Upper lobe of left lung (tissue), 6 donors: ENCODE measurements at regions not wholly inside any gene's neighbourhood (a gene's known extent, or its start where the extent isn't known, plus 50 kb on each side); places are given as distances from the start of the nearest gene placed in this dataset.

Source experiments
- ATAC-seq, 2 donors: fragments of 200-7000 bp; cut with Tn5 transposase; one replicate each; pipeline ENCODE4 v1.9.1; 2022; ENCODE audit warnings: mild to moderate bottlenecking in 2 of 2, moderate library complexity in 2 of 2; ENCODE audit not compliant: low FRiP score in 2 of 2
- DNase-seq, 2 donors: peaks; one replicate each; pipeline ENCODE4 v3.0.0-alpha.2; 2019 to 2020
- H3K27ac ChIP-seq, 4 donors: fragments of 200-600 bp; sonication (generic); one replicate each; pipeline ENCODE4 v1.5.1; 2016 to 2019
- H3K27me3 ChIP-seq, 4 donors: fragments of 200-600 bp; sonication (generic); one replicate each; pipeline ENCODE4 v1.5.1; 2017 to 2019
- H3K36me3 ChIP-seq, 4 donors: fragments of 200-600 bp; sonication (generic); one replicate each; pipeline ENCODE4 v1.5.1; 2016 to 2019
- H3K4me1 ChIP-seq, 4 donors: fragments of 200-600 bp; sonication (generic); one replicate each; pipeline ENCODE4 v1.5.1; 2018 to 2019
- H3K4me3 ChIP-seq, 4 donors: fragments of 200-600 bp; sonication (generic); one replicate each; pipeline ENCODE4 v1.5.1; 2017 to 2019; ENCODE audit warnings: mild to moderate bottlenecking in 2 of 4, moderate library complexity in 1 of 4
- H3K9me3 ChIP-seq, 4 donors: fragments of 200-600 bp; sonication (generic); one replicate each; pipeline ENCODE4 v1.5.1; 2018 to 2019
- EP300 ChIP-seq, 4 donors: sonication (generic); formaldehyde crosslinking; IDR thresholded peaks; one replicate each; pipeline ENCODE4 v1.5.1; 2017; ENCODE audit warnings: antibody characterized with exemption in 4 of 4, control low read depth in 2 of 4
- POLR2A ChIP-seq, 4 donors: fragments of 450-650 bp; IDR thresholded peaks; one replicate each; pipeline ENCODE4 v1.5.1; 2016 to 2017; ENCODE audit warnings: antibody characterized with exemption in 4 of 4, mild to moderate bottlenecking in 2 of 4
- POLR2AphosphoS5 ChIP-seq, 2 donors: sonication (generic); formaldehyde crosslinking; IDR thresholded peaks; one replicate each; pipeline ENCODE4 v1.5.1; 2017; ENCODE audit warnings: antibody characterized with exemption in 2 of 2
- WGBS, 2 donors: methylation state at CpG; one replicate each; pipeline ENCODE4 v1.1.5; 2017 to 2018; 5-methylcytosine and 5-hydroxymethylcytosine counted together
- TF ChIP-seq, protein P1 (sequence below), 6 experiments: fragments of 450-650 bp in 4 of 6; fragments of 200-600 bp in 2 of 6; sonication (generic) in 2 of 6; IDR thresholded peaks; one replicate each; pipeline ENCODE4 v1.5.1; 2016 to 2019; ENCODE audit warnings: antibody characterized with exemption in 6 of 6
- donor health status: DM: no; HTN: no; CAD: no; lungs with moderate emphysema.
- donor health status: DM: no; HTN: yes; CAD: no; lungs with severe emphysema.

GRCh38 chr12:30105505-30105904, 321.8 kb upstream of the TMTC1 start:
- DNase-seq = no peak
- Histone ChIP-seq H3K9me3 (no peaks in the 10 kb centered on the region), H3K27ac (no peak overlapping the region), H3K4me3 (no peak overlapping the region), H3K36me3 (no peaks in the 10 kb centered on the region), H3K27me3 (no peaks in the 10 kb centered on the region), H3K4me1 (no peaks in the 10 kb centered on the region)
- TF ChIP-seq POLR2AphosphoS5 (IDR thresholded peaks at IDR 0.05) = no peak
- TF ChIP-seq EP300 (IDR thresholded peaks at IDR 0.05) = no peak
- TF ChIP-seq, protein P1, sequence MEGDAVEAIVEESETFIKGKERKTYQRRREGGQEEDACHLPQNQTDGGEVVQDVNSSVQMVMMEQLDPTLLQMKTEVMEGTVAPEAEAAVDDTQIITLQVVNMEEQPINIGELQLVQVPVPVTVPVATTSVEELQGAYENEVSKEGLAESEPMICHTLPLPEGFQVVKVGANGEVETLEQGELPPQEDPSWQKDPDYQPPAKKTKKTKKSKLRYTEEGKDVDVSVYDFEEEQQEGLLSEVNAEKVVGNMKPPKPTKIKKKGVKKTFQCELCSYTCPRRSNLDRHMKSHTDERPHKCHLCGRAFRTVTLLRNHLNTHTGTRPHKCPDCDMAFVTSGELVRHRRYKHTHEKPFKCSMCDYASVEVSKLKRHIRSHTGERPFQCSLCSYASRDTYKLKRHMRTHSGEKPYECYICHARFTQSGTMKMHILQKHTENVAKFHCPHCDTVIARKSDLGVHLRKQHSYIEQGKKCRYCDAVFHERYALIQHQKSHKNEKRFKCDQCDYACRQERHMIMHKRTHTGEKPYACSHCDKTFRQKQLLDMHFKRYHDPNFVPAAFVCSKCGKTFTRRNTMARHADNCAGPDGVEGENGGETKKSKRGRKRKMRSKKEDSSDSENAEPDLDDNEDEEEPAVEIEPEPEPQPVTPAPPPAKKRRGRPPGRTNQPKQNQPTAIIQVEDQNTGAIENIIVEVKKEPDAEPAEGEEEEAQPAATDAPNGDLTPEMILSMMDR (IDR thresholded peaks at IDR 0.05) = no peak
- no peak for TF ChIP-seq POLR2A (IDR thresholded peaks at IDR 0.05)
- ATAC-seq = no peak
- WGBS, 2 donors = 59 to 64% methylated on average over 2 of the region's 2 CpGs

- Histone ChIP-seq H3K9me3 (no peaks in the 10 kb centered on the region), H3K4me1 (no peaks in the 10 kb centered on the region), H3K4me3 (no peak overlapping the region), H3K27ac (no peak overlapping the region), H3K36me3 (no peaks in the 10 kb centered on the region), H3K27me3 (no peaks in the 10 kb centered on the region)
- no peak for ATAC-seq
- 78 to 82% methylated on average over 2 of the region's 2 CpGs for WGBS, 2 donors
- TF ChIP-seq POLR2A (IDR thresholded peaks at IDR 0.05) (no peak), POLR2AphosphoS5 (IDR thresholded peaks at IDR 0.05) (no peak), EP300 (IDR thresholded peaks at IDR 0.05) (no peak)
- TF ChIP-seq, protein P1 (IDR thresholded peaks at IDR 0.05) = no peak
- no peak for DNase-seq
Observed at GRCh38 chr12:30104971-30105370, 321.2 kb upstream of the TMTC1 start.

- WGBS, 2 donors = 93 to 96% methylated on average over 1 of the region's 1 CpG
- ATAC-seq = no peak
- Histone ChIP-seq H3K4me3 (no peak overlapping the region), H3K27me3 (no peaks in the 10 kb centered on the region), H3K27ac (no peak overlapping the region), H3K9me3 (no peaks in the 10 kb centered on the region), H3K4me1 (no peaks in the 10 kb centered on the region), H3K36me3 (no peaks in the 10 kb centered on the region)
- no peak for DNase-seq
- TF ChIP-seq, protein P1 (IDR thresholded peaks at IDR 0.05) = no peak
- TF ChIP-seq POLR2A (IDR thresholded peaks at IDR 0.05) = no peak
- no peak for TF ChIP-seq EP300 (IDR thresholded peaks at IDR 0.05)
- no peak for TF ChIP-seq POLR2AphosphoS5 (IDR thresholded peaks at IDR 0.05)
Observed at GRCh38 chr12:30100741-30101140, 317.0 kb upstream of the TMTC1 start.

GRCh38 chr12:30098677-30099076, 314.9 kb upstream of the TMTC1 start:
- ATAC-seq = no peak
- WGBS, 2 donors = 55 to 56% methylated on average over 3 of the region's 3 CpGs
- DNase-seq = no peak
- Histone ChIP-seq H3K36me3 (no peaks in the 10 kb centered on the region), H3K9me3 (no peaks in the 10 kb centered on the region), H3K4me3 (no peak overlapping the region), H3K4me1 (no peaks in the 10 kb centered on the region), H3K27ac (no peak overlapping the region), H3K27me3 (no peaks in the 10 kb centered on the region)
- no peak for TF ChIP-seq EP300 (IDR thresholded peaks at IDR 0.05)
- TF ChIP-seq POLR2AphosphoS5 (IDR thresholded peaks at IDR 0.05) = no peak
- TF ChIP-seq, protein P1 (IDR thresholded peaks at IDR 0.05) = no peak
- no peak for TF ChIP-seq POLR2A (IDR thresholded peaks at IDR 0.05)

DNA sequence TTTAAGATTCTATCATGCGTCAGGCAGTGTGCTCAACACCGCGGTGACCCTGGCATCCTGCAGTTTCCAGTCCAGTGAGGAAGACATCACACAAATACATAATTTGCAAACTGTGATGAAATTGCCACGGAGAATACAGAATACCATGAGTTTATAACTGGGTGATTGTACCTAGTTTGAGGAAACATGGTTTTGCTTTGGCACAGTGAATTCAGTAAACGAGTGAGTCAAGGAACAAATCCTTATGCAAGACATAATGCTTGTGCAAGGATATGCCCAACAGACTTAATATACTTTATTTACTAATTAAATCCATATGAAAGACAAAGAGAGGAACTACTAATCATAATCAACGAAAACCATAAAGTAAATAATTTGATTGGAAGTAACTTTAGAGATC, 311.8 kb upstream of the TMTC1 start:
- ATAC-seq (no peak), DNase-seq (no peak)
- H3K4me1 ChIP-seq = no peaks in the 10 kb centered on the region
- no peak overlapping the region for H3K4me3 ChIP-seq
- no peaks in the 10 kb centered on the region for H3K36me3 ChIP-seq
- WGBS, 2 donors = 77 to 82% methylated on average over 6 of the region's 6 CpGs
- no peak overlapping the region for H3K27ac ChIP-seq
- no peaks in the 10 kb centered on the region for H3K9me3 ChIP-seq
- no peaks in the 10 kb centered on the region for H3K27me3 ChIP-seq
- TF ChIP-seq POLR2AphosphoS5 (IDR thresholded peaks at IDR 0.05) = no peak
- TF ChIP-seq EP300 (IDR thresholded peaks at IDR 0.05) = no peak
- TF ChIP-seq, protein P1 (IDR thresholded peaks at IDR 0.05) = no peak
- TF ChIP-seq POLR2A (IDR thresholded peaks at IDR 0.05) = no peak
